ENCODE measurements at regions not wholly inside any gene's neighbourhood (a gene's known extent, or its start where the extent isn't known, plus 50 kb on each side); places are given as distances from the start of the nearest gene placed in this dataset.

DNA sequence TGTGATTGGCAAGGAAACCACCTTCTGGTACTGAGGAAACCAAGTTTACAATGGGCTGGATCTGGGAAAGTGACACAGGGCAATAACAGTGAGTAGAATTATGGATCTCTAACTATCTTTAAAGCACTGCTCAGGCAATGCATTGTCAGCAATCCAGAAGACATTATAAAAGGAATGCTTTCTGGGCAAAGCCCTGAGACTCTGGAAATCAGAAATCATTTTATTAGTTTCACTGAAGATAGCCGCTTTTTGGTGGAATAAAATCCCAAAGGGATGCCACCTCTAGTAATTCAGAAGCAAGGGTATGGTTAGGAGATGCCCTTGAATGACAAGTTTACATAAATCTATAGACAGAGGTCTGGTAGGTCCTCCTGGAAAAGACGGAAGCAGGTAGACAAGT lies 211.1 kb downstream of the DMRT2 start:
- intact Hi-C loops (cut with micrococcal nuclease) = no loop called here
- DNase-seq (ENCODE audit: low read depth, low spot score) = no peak
- BruUV-seq (replicated peaks) = no TSS peak
- Histone ChIP-seq H3K9me3 (ENCODE audit: control insufficient read depth in 1 of 2, insufficient read depth in 1 of 2, low read depth in 1 of 2, low read length in 2 of 2) (peaks cover under 1 to 12% of the 10 kb centered on the region in 2 experiments; a peak in 2 of 4 replicates), H3K4me2 (ENCODE audit: low read length) (no peak overlapping the region), H3K9me2 (ENCODE audit: insufficient read depth) (no peaks in the 10 kb centered on the region), H2AFZ (ENCODE audit: low read depth, low read length, poor library complexity, severe bottlenecking) (no peak overlapping the region), H3K36me3 (ENCODE audit: control insufficient read depth in 1 of 2, insufficient read depth in 2 of 2, low read length in 2 of 2) (no peaks in the 10 kb centered on the region), H3K79me2 (ENCODE audit: insufficient read depth, low read length) (no peaks in the 10 kb centered on the region), H3K27me3 (ENCODE audit: insufficient read depth, low read length) (no peaks in the 10 kb centered on the region), H3K4me1 (ENCODE audit: control insufficient read depth in 1 of 2, insufficient read depth in 2 of 2, low read length in 2 of 2) (no peaks in the 10 kb centered on the region), H3K9ac (ENCODE audit: low read length) (no peak overlapping the region), H4K20me1 (ENCODE audit: insufficient read depth) (no peaks in the 10 kb centered on the region), H3K27ac (ENCODE audit: low read depth, low read length) (no peak overlapping the region), H3K4me3 (replicated peaks in 1 of 2; ENCODE audit: low read depth in 1 of 2, low read length in 2 of 2) (no peak overlapping the region)
- no peak for ATAC-seq
- TF ChIP-seq EGR1 (IDR thresholded peaks at IDR 0.05; ENCODE audit: low read depth) (no peak), SP1 (IDR thresholded peaks at IDR 0.05; ENCODE audit: low read depth) (no peak), ZFX (IDR thresholded peaks at IDR 0.05) (no peak), SIN3A (IDR thresholded peaks at IDR 0.05; ENCODE audit: low read depth) (no peak), POLR2A (IDR thresholded peaks at IDR 0.05; ENCODE audit: borderline replicate concordance, extremely low read depth, insufficient read depth, insufficient read length) (no peak)
- TF ChIP-seq, protein P1, sequence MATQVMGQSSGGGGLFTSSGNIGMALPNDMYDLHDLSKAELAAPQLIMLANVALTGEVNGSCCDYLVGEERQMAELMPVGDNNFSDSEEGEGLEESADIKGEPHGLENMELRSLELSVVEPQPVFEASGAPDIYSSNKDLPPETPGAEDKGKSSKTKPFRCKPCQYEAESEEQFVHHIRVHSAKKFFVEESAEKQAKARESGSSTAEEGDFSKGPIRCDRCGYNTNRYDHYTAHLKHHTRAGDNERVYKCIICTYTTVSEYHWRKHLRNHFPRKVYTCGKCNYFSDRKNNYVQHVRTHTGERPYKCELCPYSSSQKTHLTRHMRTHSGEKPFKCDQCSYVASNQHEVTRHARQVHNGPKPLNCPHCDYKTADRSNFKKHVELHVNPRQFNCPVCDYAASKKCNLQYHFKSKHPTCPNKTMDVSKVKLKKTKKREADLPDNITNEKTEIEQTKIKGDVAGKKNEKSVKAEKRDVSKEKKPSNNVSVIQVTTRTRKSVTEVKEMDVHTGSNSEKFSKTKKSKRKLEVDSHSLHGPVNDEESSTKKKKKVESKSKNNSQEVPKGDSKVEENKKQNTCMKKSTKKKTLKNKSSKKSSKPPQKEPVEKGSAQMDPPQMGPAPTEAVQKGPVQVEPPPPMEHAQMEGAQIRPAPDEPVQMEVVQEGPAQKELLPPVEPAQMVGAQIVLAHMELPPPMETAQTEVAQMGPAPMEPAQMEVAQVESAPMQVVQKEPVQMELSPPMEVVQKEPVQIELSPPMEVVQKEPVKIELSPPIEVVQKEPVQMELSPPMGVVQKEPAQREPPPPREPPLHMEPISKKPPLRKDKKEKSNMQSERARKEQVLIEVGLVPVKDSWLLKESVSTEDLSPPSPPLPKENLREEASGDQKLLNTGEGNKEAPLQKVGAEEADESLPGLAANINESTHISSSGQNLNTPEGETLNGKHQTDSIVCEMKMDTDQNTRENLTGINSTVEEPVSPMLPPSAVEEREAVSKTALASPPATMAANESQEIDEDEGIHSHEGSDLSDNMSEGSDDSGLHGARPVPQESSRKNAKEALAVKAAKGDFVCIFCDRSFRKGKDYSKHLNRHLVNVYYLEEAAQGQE (IDR thresholded peaks at IDR 0.05; ENCODE audit: low read depth) = no peak
- ChIA-PET RAD21 (ENCODE audit: low non-redundant PET in 1 of 2, low total read pairs in 2 of 2, uncharacterized antibody in 2 of 2, unreplicated experiment in 2 of 2) (no interaction called here), CTCF (no interaction called here), POLR2A (no interaction called here)

All from HCT116 (cell line).